GM10266 (cell line): ENCODE measurements at regions not wholly inside any gene's neighbourhood (a gene's known extent, or its start where the extent isn't known, plus 50 kb on each side); places are given as distances from the start of the nearest gene placed in this dataset.

Experiments
- DNase-seq: peaks from one replicate; pipeline ENCODE4 v3.0.0; 2012; ENCODE audit errors: extremely low spot score
- TF ChIP-seq, protein P1 (sequence below): IDR thresholded peaks from 2 replicates; pipeline ENCODE4 v1.5.1; 2012; ENCODE audit warnings: mild to moderate bottlenecking, low read depth; ENCODE audit not compliant: control insufficient read depth, insufficient read depth; ENCODE audit errors: missing control alignments

- TF ChIP-seq, protein P1, sequence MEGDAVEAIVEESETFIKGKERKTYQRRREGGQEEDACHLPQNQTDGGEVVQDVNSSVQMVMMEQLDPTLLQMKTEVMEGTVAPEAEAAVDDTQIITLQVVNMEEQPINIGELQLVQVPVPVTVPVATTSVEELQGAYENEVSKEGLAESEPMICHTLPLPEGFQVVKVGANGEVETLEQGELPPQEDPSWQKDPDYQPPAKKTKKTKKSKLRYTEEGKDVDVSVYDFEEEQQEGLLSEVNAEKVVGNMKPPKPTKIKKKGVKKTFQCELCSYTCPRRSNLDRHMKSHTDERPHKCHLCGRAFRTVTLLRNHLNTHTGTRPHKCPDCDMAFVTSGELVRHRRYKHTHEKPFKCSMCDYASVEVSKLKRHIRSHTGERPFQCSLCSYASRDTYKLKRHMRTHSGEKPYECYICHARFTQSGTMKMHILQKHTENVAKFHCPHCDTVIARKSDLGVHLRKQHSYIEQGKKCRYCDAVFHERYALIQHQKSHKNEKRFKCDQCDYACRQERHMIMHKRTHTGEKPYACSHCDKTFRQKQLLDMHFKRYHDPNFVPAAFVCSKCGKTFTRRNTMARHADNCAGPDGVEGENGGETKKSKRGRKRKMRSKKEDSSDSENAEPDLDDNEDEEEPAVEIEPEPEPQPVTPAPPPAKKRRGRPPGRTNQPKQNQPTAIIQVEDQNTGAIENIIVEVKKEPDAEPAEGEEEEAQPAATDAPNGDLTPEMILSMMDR, result no peak
- no peak for DNase-seq
These were observed 87.8 kb upstream of the DOCK10 start for GRCh38 chr2:225130093-225130492.

DNA sequence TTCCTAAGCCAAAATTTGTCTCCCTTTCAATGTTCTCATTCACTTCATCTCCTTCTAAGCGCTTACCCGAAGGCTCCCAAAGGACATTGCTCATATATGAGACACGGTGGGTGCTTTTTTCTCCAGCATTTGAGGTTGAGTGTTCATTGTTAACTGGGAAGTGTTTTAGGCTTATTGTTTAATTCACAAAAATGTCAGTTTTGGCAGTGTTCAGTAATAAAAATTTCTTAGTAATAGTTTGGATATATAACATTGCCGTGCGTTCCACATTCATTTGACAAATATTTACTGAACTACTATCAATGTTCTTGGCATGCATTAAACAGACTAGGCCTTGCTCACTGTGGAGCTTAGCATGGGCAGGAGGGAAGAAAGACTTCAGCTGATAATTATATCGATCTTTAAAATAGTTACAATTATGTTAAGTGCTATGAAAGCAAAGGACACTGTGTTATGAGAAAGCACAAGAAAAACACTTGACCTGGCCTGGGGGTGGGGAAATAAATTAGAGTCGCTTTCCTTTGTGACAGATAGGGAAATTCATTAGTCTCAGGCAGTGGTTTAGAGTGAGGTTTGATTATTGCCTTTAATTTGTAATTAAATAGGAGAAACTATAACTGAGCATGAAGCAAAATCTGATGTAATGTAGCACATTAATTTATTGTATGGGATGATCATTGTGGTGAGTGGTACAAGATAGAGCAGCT lies 82.2 kb upstream of the DOCK10 start:
- DNase-seq, result no peak
- TF ChIP-seq, protein P1, result no peak

GRCh38 chr2:225122583-225123486 lies 80.6 kb upstream of the DOCK10 start:
- DNase-seq, result peak; percentile 15
- TF ChIP-seq, protein P1, result peak; percentile 65

GRCh38 chr2:225122007-225122406 lies 79.7 kb upstream of the DOCK10 start:
- TF ChIP-seq, protein P1, result no peak
- DNase-seq, result no peak

DNA sequence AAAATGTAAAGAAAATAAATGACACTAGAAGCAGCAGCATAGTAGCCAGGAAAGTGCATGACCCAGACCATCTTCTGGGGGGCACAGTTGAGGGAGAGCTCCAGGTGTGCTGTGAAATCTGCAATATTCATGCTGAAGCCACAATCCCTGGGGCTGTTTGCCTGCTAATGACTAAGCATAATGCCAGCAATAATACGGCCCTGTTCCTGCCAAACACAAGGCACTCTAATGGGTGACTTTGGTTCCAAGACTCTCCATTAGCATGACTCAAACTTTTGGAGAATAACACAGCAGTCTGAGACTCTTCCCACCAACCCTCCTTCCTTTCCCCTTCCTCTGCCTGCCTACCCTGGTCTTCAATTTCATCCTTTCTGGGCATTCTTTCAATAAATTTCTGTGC lies 77.9 kb upstream of the DOCK10 start:
- DNase-seq, result no peak
- TF ChIP-seq, protein P1, result no peak

DNA sequence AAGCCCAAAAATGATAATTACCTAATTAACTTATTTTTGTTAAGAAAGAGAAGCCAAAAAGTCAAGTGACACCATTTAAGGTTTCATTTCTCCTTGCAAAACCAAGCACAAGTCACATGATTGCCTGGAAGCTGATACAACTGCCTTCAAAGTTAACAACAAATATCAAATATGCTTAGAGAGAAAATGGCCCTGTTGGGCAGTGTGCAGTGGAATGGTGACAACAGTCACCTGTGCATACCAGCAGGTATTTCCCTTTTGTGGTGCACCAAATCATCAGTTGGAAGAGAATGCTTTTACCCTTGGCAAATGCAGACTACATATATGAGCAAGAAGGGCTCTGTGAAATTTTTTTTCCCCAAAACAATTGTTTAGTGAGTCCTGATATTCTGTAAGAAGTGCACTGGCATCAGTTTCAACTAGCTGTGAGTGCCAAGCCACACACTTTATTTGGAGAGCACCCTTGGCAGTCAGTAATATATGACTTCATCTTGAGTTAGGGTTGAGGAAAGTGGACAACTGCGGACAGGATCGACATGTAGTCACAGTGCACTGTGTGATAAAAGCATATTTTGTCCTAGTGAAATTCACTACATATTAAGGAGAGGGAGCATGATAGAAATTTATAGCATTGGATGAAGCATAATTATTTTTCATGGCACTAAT lies 74.9 kb upstream of the DOCK10 start:
- DNase-seq, result no peak
- TF ChIP-seq, protein P1, result no peak
